Keratinocyte (primary cell): ENCODE measurements at regions not wholly inside any gene's neighbourhood (a gene's known extent, or its start where the extent isn't known, plus 50 kb on each side); places are given as distances from the start of the nearest gene placed in this dataset.

Experiments
- DNase-seq: peaks from one replicate; pipeline ENCODE4 v3.0.0-alpha.2; 2011; ENCODE audit warnings: low read depth, missing footprints, low spot score
- FAIRE-seq: peaks from 2 replicates; lab custom pipeline; 2011; peaks lifted over from hg19 to GRCh38; lab: Jason Lieb, UNC
- H2AFZ ChIP-seq: 2 replicates; pipeline ENCODE4 v1.6.0; 2012; ENCODE audit warnings: low read length, control low read depth, inconsistent platforms; ENCODE audit not compliant: control insufficient read depth
- H3K27ac ChIP-seq: 2 replicates; pipeline ENCODE4 v1.5.1; 2011; ENCODE audit warnings: low read length; ENCODE audit not compliant: control insufficient read depth, insufficient read depth
- H3K27me3 ChIP-seq: 3 replicates; pipeline ENCODE4 v1.6.0; 2011; ENCODE audit warnings: low read length; ENCODE audit not compliant: control insufficient read depth, insufficient read depth; ENCODE audit errors: extremely low read depth
- H3K36me3 ChIP-seq, 2 experiments: 2 replicates in 1 of 2; 3 replicates in 1 of 2; pipeline ENCODE4 v1.5.1; 2011; ENCODE audit warnings: low read length in 2 of 2, mild to moderate bottlenecking in 1 of 2; ENCODE audit not compliant: control insufficient read depth in 2 of 2, insufficient read depth in 2 of 2; ENCODE audit errors: extremely low read depth in 1 of 2
- H3K4me1 ChIP-seq: 3 replicates; pipeline ENCODE4 v1.5.1; 2011; ENCODE audit warnings: low read length; ENCODE audit not compliant: control insufficient read depth, insufficient read depth; ENCODE audit errors: extremely low read depth
- H3K4me2 ChIP-seq: 3 replicates; pipeline ENCODE4 v1.6.0; 2011; ENCODE audit warnings: low read depth, low read length; ENCODE audit not compliant: control insufficient read depth, insufficient read depth; ENCODE audit errors: extremely low read depth
- H3K4me3 ChIP-seq, 3 experiments: fragments of 200-600 bp in 1 of 3; sonication (generic) in 1 of 3; 2 replicates in 2 of 3; 3 replicates in 1 of 3; pipeline ENCODE4 v1.5.1; 2011 to 2016; ENCODE audit warnings: low read length in 3 of 3, mild to moderate bottlenecking in 3 of 3, control low read depth in 2 of 3, inconsistent platforms in 1 of 3, low read depth in 1 of 3, mixed read lengths in 1 of 3, mixed run types in 1 of 3, moderate library complexity in 1 of 3; ENCODE audit not compliant: control insufficient read depth in 2 of 3, insufficient read depth in 2 of 3; ENCODE audit errors: extremely low read depth in 1 of 3
- H3K79me2 ChIP-seq: 2 replicates; pipeline ENCODE4 v1.6.0; 2012; ENCODE audit warnings: low read length; ENCODE audit not compliant: control insufficient read depth, insufficient read depth
- H3K9ac ChIP-seq: 3 replicates; pipeline ENCODE4 v1.6.0; 2011; ENCODE audit warnings: low read length; ENCODE audit not compliant: control insufficient read depth, insufficient read depth; ENCODE audit errors: extremely low read depth
- H3K9me1 ChIP-seq: 3 replicates; pipeline ENCODE4 v1.6.0; 2011; ENCODE audit warnings: low read length; ENCODE audit not compliant: control insufficient read depth, insufficient read depth; ENCODE audit errors: extremely low read depth
- H3K9me3 ChIP-seq: 2 replicates; pipeline ENCODE4 v1.5.1; 2012; ENCODE audit warnings: low read depth, low read length; ENCODE audit not compliant: control insufficient read depth
- H4K20me1 ChIP-seq: 3 replicates; pipeline ENCODE4 v1.6.0; 2011; ENCODE audit warnings: low read length; ENCODE audit not compliant: control insufficient read depth, insufficient read depth; ENCODE audit errors: extremely low read depth
- EZH2 ChIP-seq: IDR thresholded peaks from one replicate; pipeline ENCODE4 v1.6.1; 2012; ENCODE audit warnings: inconsistent platforms, mild to moderate bottlenecking, low read length, moderate library complexity
- dilution Hi-C: fragments of 300-500 bp; cut with MboI; formaldehyde crosslinking; loops from one replicate; pipeline ENCODE4 v1.7.0; 2020; ENCODE audit warnings: low sequenced_read_pairs; ENCODE audit not compliant: extremely low pct_ligation_motif_present
- TF ChIP-seq, protein P1 (sequence below), 3 experiments: IDR thresholded peaks in 1 of 3; conservative IDR thresholded peaks in 1 of 3; optimal IDR thresholded peaks in 1 of 3; 2 replicates in 2 of 3; 3 replicates in 1 of 3; pipeline versions ENCODE3 to v1.5.1; 2011; ENCODE audit warnings: low read length in 3 of 3, mild to moderate bottlenecking in 3 of 3, moderate library complexity in 2 of 3, control low read depth in 1 of 3, inconsistent platforms in 1 of 3; ENCODE audit not compliant: insufficient read depth in 2 of 3; ENCODE audit errors: extremely low read depth in 1 of 3

GRCh38 chr2:19796035-19796695 lies 105.6 kb downstream of the TTC32 start:
- H3K27me3 ChIP-seq, result peaks cover 28% of the 10 kb centered on the region
- dilution Hi-C loops, result no loop called here
- H3K9me3 ChIP-seq, result no peaks in the 10 kb centered on the region
- peaks cover 10% of the 10 kb centered on the region for H3K4me1 ChIP-seq
- peak overlapping the region; percentile 92 for H3K4me2 ChIP-seq
- peak overlapping the region; percentile 39 for H3K9ac ChIP-seq
- TF ChIP-seq, protein P1, sequence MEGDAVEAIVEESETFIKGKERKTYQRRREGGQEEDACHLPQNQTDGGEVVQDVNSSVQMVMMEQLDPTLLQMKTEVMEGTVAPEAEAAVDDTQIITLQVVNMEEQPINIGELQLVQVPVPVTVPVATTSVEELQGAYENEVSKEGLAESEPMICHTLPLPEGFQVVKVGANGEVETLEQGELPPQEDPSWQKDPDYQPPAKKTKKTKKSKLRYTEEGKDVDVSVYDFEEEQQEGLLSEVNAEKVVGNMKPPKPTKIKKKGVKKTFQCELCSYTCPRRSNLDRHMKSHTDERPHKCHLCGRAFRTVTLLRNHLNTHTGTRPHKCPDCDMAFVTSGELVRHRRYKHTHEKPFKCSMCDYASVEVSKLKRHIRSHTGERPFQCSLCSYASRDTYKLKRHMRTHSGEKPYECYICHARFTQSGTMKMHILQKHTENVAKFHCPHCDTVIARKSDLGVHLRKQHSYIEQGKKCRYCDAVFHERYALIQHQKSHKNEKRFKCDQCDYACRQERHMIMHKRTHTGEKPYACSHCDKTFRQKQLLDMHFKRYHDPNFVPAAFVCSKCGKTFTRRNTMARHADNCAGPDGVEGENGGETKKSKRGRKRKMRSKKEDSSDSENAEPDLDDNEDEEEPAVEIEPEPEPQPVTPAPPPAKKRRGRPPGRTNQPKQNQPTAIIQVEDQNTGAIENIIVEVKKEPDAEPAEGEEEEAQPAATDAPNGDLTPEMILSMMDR (optimal IDR thresholded peaks at IDR 0.05 in 1 of 3, IDR thresholded peaks at IDR 0.05 in 1 of 3, conservative IDR thresholded peaks at IDR 0.05 in 1 of 3; ENCODE audit: extremely low read depth in 1 of 3, insufficient read depth in 2 of 3, low read length in 3 of 3), result no peak
- TF ChIP-seq EZH2, result no peak
- peaks cover 2% of the 10 kb centered on the region for H4K20me1 ChIP-seq
- H3K27ac ChIP-seq, result peak overlapping the region; percentile 47
- H3K4me3 ChIP-seq, result peak overlapping the region; percentile 14 to 59 (median 47)
- H2AFZ ChIP-seq, result peak overlapping the region; percentile 67
- H3K9me1 ChIP-seq, result no peaks in the 10 kb centered on the region
- FAIRE-seq, result peak; percentile 96
- no peaks in the 10 kb centered on the region for H3K79me2 ChIP-seq
- no peak for DNase-seq
- no peaks in the 10 kb centered on the region for H3K36me3 ChIP-seq

DNA sequence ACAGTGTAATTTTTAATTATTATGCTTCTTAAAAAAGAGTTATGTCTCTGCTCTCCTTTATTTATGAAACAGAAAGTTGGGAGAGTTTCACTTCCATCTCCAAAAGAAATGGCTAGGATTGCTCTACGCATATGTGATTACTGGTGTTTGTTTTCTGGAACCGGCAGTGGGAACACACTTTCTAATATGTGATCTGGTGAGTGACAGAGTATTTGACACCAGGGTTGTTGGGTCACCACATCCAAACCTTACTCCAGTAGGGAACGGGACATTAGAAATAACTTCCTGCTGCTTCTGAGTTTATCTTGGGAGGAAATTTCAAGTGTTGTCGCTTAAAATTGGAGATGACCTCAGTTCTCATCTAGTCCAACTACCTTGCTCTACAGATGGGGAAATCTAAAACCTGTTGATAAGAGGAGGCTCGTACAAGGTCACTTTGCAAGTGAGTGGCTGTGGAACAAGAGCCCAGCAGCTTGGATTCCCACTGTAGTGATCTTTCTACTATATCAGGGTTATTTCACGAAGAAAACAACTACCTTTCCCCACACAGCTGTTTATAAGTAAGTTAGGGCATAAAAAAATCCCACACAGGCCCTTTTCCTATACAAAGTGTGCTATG lies 108.5 kb downstream of the TTC32 start:
- Histone ChIP-seq H3K27me3 (peaks cover 17% of the 10 kb centered on the region), H3K9me1 (no peaks in the 10 kb centered on the region), H3K79me2 (no peaks in the 10 kb centered on the region), H4K20me1 (peaks cover 2% of the 10 kb centered on the region), H3K9me3 (no peaks in the 10 kb centered on the region), H2AFZ (no peak overlapping the region), H3K4me2 (no peak overlapping the region), H3K27ac (no peak overlapping the region), H3K36me3 (no peaks in the 10 kb centered on the region), H3K4me3 (no peak overlapping the region), H3K4me1 (peaks cover 10% of the 10 kb centered on the region), H3K9ac (no peak overlapping the region)
- dilution Hi-C loops, result no loop called here
- FAIRE-seq, result no peak
- no peak for DNase-seq
- TF ChIP-seq, protein P1 (optimal IDR thresholded peaks at IDR 0.05 in 1 of 3, IDR thresholded peaks at IDR 0.05 in 1 of 3, conservative IDR thresholded peaks at IDR 0.05 in 1 of 3; ENCODE audit: extremely low read depth in 1 of 3, insufficient read depth in 2 of 3, low read length in 3 of 3), result no peak
- no peak for TF ChIP-seq EZH2
